ENCODE measurements at regions not wholly inside any gene's neighbourhood (a gene's known extent, or its start where the extent isn't known, plus 50 kb on each side); places are given as distances from the start of the nearest gene placed in this dataset.

DNA sequence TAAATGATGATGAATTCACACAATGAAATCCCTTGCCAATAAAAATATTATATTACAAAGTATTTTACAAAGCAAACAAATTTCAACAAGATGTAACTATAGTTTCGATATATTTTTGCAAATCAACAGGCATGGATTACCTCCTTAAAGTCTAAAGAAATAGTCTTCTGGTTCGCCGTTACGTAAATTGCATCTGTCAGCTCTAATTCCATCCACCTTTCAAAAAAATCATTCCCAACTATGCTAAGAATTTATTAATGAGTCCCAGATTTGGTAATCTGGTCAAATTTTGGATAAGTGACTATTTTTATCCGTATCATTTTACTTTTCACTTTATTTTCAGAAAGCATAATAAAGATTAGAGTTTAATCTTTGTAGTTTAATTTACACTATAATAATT lies 1984.9 kb downstream of the EFNA5 start:
- TF ChIP-seq, protein P1, sequence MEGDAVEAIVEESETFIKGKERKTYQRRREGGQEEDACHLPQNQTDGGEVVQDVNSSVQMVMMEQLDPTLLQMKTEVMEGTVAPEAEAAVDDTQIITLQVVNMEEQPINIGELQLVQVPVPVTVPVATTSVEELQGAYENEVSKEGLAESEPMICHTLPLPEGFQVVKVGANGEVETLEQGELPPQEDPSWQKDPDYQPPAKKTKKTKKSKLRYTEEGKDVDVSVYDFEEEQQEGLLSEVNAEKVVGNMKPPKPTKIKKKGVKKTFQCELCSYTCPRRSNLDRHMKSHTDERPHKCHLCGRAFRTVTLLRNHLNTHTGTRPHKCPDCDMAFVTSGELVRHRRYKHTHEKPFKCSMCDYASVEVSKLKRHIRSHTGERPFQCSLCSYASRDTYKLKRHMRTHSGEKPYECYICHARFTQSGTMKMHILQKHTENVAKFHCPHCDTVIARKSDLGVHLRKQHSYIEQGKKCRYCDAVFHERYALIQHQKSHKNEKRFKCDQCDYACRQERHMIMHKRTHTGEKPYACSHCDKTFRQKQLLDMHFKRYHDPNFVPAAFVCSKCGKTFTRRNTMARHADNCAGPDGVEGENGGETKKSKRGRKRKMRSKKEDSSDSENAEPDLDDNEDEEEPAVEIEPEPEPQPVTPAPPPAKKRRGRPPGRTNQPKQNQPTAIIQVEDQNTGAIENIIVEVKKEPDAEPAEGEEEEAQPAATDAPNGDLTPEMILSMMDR (IDR thresholded peaks at IDR 0.05), result no peak
- TF ChIP-seq POLR2A (IDR thresholded peaks at IDR 0.05), result no peak
- TF ChIP-seq EP300 (IDR thresholded peaks at IDR 0.05), result no peak
- no peak for TF ChIP-seq POLR2AphosphoS5 (IDR thresholded peaks at IDR 0.05)
